Daoy (cell line): ENCODE measurements at regions not wholly inside any gene's neighbourhood (a gene's known extent, or its start where the extent isn't known, plus 50 kb on each side); places are given as distances from the start of the nearest gene placed in this dataset.
A peak's percentile ranks its signal among the peaks of the same experiment; 100 is the strongest.

Experiments
- DNase-seq: peaks from one replicate; pipeline ENCODE4 v3.0.0-alpha.2; 2015; ENCODE audit warnings: low read depth

DNA sequence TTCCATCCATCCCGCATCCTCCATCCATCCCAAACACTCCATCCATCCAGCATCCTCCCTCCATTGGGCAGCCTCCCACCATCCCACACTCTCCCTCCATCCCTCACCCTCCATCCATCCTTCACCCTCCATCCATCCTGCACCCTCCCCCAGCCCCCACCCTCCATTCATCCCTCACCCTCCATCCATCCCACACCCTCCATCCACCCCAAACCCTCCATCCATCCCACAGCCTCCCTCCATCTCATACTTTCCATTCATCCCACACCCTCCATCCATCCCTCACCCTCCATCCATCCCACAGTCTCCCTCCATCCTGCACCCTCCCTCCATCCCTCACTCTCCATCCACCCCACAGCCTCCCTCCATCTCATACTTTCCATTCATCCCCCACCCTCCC is 60.4 kb downstream of the FOXI2 start:
- DNase-seq: peak; percentile 15

DNA sequence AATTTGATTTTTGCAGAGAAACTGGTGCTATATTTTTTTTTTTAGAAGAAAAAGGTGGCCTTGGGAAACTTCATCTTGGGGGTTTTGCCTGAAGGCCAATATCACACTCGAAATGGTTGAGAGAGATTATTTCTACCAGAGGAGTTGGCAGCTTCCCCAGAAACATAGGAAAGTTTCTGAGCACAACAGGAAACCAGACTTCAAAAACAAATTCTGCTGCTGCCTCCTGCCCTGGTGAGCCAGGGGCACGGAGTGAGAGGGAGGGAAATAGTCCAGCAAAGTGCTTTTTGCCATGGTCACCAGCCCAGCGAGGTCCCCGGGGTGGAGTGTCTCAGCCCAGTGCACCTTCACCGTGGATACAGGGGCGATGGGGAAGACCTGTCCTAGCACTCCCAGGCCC is 61.1 kb downstream of the FOXI2 start:
- DNase-seq: no peak

DNA sequence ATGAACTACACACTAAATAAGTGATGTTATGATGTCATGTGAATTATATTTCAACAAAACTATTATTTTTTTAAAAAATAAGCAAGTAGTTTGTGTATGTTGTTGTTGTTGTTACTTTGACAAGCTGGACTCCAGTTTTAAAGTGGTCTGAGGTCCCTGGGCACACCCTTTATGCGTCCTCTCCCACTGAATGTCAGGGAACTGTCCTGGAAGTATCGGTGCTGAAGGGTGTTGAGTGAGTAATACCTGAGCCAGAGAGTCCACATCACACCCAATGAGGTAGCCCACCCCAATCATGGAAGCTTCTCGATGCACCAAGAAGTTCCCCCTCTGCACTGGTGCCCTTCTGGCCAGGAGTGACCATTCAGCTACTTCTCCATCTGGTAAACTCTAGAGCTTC is 64.3 kb downstream of the FOXI2 start:
- no peak for DNase-seq

DNA sequence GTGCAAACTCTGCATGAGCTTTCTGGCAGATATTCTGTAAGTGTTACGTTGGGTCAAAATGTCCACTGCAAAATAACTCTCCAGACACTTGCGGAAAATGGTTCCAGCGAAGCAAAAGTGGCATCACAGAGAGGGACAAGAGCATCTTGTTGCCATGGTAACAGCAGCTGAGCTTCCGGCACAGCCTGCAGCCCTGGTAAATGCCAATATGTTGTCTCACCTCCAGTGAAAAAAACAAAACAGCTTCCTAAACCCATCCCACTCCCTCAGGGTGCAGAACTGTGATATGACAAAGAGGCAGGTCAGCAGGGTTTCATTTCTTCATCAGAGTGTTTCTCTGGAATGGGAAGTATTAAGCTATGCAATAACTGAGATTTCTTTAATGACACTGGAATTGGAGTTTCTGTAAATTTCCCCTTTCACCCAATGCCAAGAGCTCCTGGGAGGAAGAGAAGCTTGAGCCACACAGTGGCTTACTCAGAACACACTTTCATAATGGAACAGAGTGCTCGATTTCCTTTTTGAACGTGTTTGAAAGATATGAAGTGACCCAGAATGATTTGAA is 65.6 kb downstream of the FOXI2 start:
- DNase-seq: no peak

DNA sequence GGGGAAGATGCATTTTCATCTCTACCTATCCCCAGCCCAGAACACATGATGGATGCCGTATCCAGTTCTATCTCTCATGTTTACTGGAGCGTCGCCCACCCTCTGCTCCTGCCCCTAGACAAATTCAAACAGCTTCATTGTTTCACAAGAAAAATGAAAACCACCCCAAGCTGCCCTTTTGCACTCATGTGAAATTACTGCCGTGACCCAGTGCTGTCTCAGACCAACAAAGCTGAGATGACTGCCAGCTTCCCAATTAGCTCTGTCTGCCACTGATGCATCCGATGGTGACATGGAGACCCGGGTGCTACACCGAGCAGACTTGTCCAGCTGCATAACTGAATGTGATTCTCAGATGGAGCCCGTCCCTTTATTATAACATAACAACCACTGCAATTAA is 67.7 kb downstream of the FOXI2 start:
- DNase-seq: no peak

DNA sequence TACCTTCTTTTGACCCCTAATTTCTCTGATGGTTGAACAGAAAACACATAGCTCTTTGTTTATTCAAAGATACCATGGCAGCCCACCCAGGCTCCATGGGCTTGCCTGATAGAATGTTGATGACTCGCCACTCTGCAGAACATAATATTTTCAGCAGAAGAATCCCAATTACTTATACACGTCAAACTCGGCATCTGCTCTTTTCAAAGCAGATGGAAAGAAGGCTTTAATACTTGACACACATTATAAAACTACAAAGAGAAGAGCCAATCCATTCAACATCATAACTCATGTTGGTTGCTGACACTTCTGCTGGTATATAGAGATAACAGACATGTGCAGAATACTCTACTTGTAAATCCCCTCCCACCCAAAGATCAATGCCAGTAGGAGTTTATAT is 69.0 kb downstream of the FOXI2 start:
- DNase-seq: no peak

DNA sequence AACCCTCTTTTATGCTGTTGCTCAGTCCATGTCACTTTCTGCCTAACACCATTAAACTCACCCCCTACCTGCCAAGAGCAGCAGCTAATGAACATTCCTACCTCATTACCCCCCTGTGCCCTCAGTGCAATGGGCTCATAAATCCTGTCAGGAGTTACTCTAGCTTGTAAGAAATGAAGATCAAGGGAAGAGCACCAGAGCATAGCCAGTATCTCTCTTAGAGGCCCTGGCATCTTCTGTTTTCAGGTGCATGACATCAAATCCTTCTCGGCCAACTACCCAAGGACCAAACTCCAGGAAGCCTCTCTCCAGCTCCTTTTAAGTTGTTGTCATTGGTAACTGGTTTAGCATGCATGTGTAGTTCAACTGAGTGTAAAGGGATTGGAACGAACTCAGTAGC is 75.1 kb downstream of the FOXI2 start:
- no peak for DNase-seq

DNA sequence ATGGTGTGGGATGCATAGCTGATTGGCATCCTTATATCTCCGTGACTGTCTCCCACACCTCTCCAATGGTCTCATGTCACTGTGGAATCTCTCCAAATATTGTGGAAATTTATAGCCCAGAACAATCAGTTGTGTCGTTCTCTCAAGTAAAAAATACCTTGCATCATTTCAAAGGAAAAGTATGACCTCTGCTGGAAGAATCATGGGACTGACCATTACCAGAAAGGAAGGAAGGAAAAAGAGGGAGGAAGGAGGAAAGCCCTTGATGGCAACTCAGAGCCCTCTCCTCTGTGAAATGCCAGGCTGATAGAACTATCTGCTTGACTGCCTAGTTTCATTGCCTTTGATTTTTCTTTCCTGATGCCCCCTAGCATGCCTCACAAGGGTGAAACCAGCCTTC is 76.3 kb downstream of the FOXI2 start:
- DNase-seq: no peak

DNA sequence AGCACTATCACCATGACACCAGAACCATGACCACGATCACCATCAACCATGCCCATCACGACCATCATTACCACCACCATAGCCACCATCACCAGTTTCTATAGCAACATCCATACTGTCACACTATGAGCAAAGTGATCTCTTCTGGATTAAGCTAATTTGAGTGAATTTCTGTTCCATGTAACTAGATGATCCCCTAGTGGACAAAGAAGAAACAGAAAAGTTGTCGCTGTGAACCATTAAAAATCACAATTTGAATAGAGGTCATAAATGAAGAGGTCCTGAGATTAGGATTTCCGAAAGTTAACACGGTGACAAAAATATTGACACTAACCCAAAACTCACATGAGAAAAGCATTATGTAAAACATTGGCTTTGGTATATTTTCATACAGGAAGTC is 77.6 kb downstream of the CLRN3 start:
- DNase-seq: no peak

DNA sequence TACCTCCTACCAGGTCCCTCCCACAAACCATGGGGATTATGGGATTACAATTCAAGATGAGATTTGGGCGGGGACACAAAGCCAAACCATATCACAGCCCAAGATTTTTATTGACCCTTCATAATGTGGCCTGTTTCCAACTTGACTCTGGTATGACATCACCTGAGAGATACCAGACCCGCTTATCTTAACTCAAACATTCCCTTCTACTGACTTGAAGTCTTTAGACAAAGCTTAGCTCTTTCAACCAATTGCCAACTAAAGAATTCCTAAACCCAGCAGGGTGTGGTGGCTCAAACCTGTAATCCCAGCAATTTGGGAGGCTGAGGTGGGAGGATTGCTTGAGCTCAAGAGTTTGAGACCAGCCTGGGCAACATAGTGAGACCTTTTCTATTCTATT is 67.9 kb downstream of the CLRN3 start:
- no peak for DNase-seq

DNA sequence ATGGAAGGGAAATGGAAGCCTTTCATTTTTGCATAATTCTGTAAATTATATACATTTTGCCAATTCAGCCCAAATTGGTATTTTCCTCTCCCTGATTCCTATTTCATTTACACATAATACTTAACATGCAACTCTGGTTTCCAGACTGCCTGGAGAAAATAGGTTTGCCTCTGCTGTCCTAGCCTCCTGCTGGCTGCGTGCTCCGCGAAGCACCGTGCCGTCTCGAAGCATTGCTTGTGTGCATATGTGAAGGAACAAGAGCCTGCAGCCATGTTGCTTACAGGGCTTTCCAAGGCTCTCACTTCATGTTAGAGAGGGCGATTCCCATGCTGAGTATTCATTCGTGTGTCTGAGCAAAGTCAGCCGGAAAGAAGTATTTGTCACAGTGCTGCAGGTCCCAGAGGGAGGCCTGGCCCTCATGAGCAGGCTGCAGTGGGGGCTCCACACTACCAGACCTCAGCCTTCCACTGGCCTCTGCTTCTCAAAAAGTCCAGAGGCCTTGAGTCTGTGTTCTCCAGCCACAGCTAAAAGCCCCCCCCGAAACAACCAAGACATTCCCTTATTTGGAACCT is 66.5 kb downstream of the CLRN3 start:
- no peak for DNase-seq

DNA sequence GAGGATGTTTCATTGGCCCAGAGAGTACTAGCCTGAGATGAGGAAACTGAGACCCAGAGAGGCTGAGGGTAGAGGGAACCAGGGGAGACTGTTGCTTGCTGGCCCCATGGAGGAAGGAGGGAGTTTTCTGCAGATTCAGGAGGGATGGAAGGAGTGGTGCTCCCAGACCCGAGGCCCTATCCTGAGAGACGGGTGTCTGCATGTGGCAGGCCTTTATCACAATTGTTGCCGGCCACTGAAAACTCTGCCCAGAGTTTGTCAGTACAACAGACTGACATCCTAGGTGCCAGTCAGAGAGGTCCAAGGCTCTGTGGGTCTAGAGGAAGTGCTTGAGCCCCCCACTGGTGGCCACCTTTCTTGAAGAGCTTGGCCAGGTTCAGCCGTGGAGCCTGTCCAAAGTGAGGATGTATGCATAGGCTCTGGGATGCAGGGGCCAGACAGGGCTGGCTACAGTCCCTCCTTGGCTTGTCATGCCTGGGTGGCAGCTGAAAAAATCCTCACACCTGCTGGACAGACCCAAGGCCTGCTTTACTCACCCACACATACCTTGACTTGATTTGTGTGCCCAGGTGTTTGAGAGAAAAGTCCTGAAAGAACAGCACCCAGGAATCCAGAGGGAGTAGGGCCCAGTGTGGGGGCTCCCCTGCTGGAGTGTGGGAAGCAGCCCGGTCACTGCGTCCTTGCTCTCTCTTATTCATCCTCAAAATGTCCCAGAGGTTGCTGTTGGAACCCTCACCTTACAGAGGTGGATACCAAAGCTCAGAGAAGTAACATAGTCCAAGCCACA is 65.2 kb downstream of the CLRN3 start:
- DNase-seq: no peak
